SK-N-MC (cell line): ENCODE measurements at regions not wholly inside any gene's neighbourhood (a gene's known extent, or its start where the extent isn't known, plus 50 kb on each side); places are given as distances from the start of the nearest gene placed in this dataset.

Source experiments
- EZH2 ChIP-seq: fragments of 200-600 bp; sonication (generic); IDR thresholded peaks from one replicate; pipeline ENCODE4 v1.6.1; 2017; ENCODE audit warnings: antibody characterized with exemption
- FOXP2 ChIP-seq: optimal IDR thresholded peaks from 2 replicates; pipeline ENCODE3; 2011; ENCODE audit warnings: mild to moderate bottlenecking, moderate library complexity; ENCODE audit not compliant: insufficient read depth; ENCODE audit errors: extremely low read length, control extremely low read depth
- POLR2AphosphoS5 ChIP-seq: IDR thresholded peaks from 2 replicates; pipeline ENCODE4 v1.6.1; 2012; ENCODE audit warnings: mild to moderate bottlenecking, low read depth, low read length, borderline replicate concordance

GRCh38 chr7:45359776-45360175 is 202.2 kb downstream of the RAMP3 start:
- TF ChIP-seq POLR2AphosphoS5 (no peak), EZH2 (no peak), FOXP2 (no peak)
